ENCODE measurements at regions not wholly inside any gene's neighbourhood (a gene's known extent, or its start where the extent isn't known, plus 50 kb on each side); places are given as distances from the start of the nearest gene placed in this dataset.

DNA sequence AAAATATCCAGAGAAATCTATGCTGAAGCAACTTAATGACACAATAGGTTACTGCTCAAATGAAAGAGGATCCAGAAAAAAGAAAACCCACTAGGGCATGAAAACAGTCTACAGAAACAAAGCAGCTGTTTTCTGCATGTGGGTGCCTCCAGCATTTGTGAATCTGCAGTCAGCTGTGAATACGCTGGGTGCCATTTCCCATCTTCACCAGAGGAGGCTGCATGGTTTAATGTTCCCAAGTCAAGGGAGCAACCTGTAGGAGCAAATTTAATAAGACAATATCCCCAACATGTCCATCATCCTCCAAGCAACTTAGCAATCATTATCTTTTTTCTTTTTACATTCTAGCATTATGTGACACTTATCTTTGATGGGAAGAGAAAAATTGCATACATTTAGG, 396.6 kb downstream of the BRINP2 start:
- no peak for DNase-seq

- DNase-seq: no peak
Measured at GRCh38 chr1:177566495-177566894, 395.7 kb downstream of the BRINP2 start.

DNA sequence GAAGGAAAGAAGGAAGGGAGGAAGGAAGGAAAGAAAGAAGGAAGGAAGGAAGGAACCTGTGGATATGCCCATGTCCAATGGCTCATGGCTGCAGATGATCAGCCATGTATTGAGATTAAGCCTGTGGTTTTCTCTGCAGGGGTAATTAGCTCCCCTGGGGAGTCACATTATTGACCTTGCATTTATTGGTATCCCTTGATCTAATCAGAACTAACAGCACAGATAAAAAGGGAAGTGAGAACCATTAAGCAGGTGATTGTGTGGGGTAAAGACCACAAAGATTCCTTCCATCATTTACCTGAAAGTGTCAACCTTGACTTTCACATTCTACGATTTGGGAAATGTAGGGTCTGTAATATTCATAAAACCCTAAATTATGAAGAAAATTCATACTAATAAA, 390.7 kb downstream of the BRINP2 start:
- DNase-seq: no peak

DNA sequence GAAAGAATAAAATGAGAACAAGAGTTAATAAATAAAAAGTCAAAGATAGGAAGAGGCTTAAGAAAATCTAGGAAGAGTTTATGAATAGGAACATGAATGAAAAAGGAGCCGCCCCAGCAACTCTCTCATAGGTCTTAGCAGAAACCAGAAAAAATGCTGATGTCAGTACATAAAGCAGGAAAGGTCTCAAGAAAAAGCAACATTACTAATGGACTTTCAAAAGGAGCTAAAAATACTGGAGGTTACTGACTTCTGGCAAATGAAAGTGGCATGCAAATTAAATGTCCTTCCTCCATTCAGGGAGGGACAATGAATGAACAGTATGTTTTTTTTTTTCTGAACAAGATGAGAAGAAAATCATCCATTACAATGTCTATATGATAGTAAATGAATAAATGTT, 387.6 kb downstream of the BRINP2 start:
- no peak for DNase-seq

DNA sequence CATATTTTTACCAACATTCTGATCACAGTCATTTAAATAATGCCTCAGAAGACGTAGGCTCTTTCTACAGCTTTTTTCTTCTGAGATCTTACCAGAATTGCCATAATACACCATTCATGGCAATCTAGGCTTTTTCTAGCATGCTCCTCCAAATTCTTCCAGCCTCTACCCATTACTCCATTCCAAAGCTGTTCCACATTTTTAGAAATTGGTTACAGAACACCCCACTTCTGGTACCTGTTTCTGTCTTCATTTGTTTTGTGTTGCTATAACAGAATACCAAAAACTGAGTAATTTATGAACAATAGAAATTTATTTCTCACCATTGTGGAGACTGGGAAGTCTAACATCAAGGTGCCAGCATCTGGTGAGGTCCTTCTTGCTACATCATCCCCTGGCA, 385.4 kb downstream of the BRINP2 start:
- DNase-seq: no peak

DNA sequence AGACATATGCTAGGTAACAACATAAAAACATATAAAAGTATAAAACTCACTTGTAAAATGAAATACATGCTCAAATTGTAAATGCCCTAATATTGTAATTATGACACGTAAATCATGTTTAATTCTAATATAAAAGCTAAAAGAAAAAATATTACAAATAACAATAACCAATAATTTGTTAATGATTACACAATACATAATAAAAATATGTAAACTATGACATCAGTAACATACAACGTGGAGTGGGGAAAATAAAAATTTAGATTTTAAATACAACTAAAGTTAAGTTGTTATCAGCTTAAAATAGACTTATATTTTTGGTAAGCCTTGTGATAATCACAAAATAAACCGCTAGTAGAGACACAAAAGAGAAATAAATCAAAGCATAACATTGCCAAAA, 376.4 kb downstream of the BRINP2 start:
- no peak for DNase-seq

DNA sequence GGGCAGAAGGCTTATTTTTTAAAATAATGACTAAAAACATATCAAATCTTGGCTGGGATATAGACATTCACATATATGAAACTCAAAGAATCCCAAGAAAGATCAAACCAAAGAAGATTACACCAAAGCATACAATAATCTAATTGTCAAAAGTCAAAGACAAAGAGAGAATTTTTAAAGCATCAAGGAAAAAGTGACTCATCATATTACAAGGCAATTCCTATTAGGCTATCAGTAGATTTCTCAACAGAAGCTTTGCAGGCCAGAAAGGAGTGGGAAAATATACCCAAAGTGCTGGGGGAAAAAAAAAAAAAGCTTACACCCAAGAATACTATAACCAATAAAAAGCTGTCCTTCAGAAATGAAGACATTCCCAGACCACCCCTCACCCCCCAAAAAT, 375.6 kb downstream of the BRINP2 start:
- DNase-seq: no peak

GRCh38 chr1:177526201-177526600, 355.4 kb downstream of the BRINP2 start:
- DNase-seq: no peak

DNA sequence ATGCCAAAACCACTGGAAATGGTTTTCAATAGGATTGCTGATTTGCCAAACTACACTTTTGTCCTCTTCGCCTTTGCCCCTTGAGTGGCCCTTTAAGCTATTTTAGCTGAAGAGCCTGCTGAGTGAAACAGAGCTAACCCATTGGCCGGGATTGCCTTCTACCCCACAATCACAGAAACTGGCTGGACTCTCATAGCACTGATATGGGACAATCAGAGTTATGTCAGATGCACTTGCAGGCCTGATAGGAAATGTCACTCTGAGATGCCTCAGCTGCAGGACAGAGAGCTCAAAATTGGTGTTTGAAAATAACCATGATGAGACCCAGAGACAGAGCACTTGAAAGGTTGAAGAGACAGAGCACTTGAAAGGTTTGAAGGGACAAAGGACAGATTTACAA, 354.4 kb downstream of the BRINP2 start:
- no peak for DNase-seq

DNA sequence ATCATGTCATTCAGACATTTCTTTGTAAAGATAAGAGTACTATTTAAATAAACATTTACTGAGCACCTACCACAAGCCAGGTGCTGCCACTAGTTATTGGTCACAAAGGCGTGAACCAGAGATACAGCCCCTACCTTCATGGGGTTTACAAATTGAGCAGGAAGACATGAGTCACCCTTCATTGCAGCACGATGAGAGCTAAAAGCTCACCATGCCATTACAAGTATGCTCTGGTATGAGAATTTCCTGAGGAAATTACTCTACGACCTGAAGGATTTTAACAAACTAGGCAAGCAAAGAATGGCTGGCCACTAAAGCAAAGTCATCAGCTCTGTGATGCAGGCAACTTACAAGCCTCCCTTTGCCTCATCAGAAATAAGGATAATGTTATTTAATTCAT, 346.8 kb downstream of the BRINP2 start:
- no peak for DNase-seq

DNA sequence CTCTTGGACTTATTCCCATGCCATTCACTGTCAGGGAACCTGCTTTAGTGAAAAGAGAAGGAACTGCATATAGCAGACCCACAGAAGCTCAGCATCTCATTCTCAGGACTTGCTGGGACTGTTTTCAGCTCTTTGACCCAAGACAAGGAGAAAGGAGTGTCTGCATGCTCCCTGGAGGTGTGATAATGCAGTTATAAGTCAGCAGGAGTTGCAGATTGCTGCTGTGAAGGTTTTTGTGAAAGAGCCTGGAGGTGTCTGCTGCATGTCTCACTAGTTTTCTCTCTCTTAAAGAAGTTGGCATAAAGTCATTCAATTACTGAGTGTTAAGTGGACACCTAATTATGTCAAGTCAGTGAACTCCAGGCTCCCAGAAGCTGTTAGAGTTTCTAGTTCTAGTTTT, 343.4 kb downstream of the BRINP2 start:
- DNase-seq: no peak

DNA sequence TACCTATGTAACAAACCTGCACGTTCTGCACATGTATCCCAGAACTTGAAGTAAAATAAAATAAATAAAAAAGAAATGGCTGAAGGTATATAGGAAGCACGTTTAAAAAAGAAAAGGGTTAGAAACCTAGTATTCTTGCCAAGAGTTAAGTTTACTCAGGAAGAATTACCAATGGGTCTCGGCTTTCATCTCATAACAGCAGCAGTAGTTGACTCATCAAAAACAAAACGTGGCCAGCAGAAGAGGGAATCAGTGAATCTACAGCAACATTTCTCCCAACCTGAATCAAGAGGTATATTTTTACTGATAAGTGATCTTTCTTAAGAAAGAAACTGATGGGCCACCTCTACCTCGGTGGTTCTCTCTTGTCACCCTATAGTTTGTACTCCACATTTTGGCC, 340.3 kb downstream of the BRINP2 start:
- no peak for DNase-seq

DNA sequence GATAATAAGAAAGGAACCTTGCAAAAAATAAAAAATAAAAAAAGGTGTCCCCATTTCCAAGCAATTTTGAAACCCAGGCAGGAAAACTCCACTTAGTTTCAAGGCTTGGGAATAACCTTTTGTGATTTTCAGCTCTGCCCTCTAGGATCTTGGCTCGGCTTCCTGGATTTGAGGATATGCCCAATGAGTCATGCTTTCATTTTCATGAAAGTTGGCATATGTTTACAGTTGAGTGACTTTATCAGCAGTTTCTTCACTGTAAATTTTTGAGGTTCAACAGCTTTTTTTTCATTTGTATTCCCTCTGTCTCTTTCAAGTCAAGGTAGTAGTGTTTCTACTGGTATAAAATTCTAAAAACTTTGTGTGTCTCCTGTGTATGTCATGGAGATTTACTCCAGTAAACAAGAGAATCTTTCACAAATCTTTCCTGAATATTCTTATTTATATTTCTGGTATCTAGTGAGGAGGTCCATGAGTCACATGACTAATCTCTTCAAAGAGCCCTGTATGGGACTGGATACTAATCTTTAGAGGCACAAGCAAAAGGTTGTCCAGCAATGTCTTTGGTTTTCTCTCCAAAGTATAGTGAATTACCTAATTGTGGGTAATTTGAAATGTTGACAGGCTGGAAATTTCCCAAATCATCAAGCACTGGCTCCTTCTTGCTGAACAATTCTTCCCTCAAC, 335.3 kb downstream of the BRINP2 start:
- no peak for DNase-seq

GRCh38 chr1:177495878-177496277, 325.1 kb downstream of the BRINP2 start:
- DNase-seq: no peak

GRCh38 chr1:177490786-177491185, 320.0 kb downstream of the BRINP2 start:
- no peak for DNase-seq

DNA sequence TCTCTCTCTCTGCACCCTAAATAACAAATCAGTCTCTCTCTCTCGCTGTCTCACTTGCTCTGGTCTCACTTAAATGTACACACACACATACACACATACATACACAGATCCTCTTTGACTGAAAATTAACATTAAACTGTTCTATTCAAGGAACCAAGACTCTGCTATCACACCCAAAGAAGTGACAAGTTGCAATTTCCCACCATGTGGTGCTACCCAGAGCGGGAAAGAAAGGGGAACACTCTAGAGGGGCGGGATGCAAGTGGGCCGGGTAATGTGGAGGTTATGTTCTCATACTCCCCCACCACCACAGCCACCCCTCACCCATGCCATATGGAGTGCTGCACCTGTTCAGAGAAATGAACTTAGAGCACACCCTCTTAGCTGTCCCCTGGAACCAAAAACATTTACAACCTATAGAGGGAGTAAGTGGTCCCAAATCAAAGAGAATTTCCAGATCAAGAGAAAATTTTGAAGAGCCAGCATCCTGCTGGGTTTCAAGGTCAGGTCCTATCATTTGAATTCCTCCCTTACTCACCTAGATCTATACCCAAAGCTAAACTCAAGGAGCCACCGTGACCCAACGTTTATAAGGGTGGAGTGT, 319.4 kb downstream of the BRINP2 start:
- no peak for DNase-seq

- no peak for DNase-seq
Measured at GRCh38 chr1:177488722-177489121, 318.0 kb downstream of the BRINP2 start.

- no peak for DNase-seq
Measured at GRCh38 chr1:177487481-177487880, 316.7 kb downstream of the BRINP2 start.

- DNase-seq: no peak
Measured at GRCh38 chr1:177480741-177481305, 310.1 kb downstream of the BRINP2 start.

DNA sequence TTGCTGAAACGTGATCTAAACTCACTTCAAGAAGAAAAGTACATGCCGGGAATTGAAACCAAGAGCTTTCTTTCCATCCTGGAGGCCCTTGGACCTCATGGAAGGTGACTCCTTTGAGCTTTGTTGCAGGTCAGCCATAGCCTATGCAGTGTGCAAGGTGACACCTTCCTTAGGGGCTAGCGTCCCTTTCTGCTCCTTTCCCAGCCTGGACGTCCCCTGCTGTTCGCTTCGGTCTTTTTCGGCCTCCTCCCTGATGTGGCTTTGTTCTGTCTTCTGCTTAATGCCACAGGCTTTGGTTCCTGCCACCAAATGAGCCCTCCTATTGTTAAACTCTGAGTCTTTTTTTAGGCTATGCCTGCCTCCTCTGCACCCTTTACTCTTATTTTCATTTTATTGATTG, 308.8 kb downstream of the BRINP2 start:
- DNase-seq: no peak

- peak in 1 of 2 donors; percentile 7 for DNase-seq
Measured at GRCh38 chr1:177476676-177477075, 305.9 kb downstream of the BRINP2 start.

- no peak for DNase-seq
Measured at GRCh38 chr1:177472567-177472966, 301.8 kb downstream of the BRINP2 start.

DNA sequence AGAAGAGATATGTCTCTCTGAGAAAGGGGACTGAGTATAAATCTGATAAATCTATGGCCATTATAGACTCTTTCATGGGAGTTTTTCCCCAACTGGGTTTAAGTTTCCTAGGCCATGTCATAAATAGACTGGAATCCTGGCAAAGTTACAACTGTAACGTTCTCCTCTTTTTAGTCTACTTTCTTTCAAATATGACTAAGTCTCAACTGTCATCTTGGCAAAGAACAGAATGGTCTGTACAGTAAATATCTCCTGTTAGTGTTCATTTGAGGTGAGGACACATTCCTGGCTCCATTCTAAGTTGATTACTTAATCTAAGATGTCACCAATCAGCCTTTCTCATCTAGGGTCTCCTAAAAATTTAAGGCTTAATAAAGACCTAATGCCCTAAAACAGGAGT, 300.5 kb downstream of the BRINP2 start:
- DNase-seq: no peak

- DNase-seq: no peak
Measured at GRCh38 chr1:177469519-177469918, 298.8 kb downstream of the BRINP2 start.

DNA sequence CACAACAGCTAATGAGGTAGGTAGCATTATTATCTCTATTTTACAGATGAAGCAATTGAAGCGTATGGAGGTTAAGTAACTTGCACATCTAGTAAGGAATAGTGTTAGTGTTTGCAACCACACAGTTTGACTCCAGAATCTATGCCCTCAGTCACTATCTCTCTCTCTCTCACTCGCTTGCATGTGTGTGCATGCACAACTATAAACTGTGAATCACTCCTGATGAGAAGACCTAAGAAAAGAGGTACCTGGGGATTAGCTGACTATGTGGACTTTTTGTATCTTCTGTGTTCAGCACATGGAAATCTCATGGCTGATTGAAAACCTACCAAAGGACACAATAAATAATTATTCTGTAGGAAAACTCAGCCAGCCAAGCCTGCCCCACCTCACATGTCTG, 295.5 kb downstream of the BRINP2 start:
- DNase-seq: no peak
